SH-SY5Y (cell line): ENCODE measurements at regions not wholly inside any gene's neighbourhood (a gene's known extent, or its start where the extent isn't known, plus 50 kb on each side); places are given as distances from the start of the nearest gene placed in this dataset.

Source experiments
- GATA2 ChIP-seq: IDR thresholded peaks from 2 replicates; pipeline ENCODE4 v1.6.1; 2011; ENCODE audit warnings: mild to moderate bottlenecking, low read depth, low read length
- GATA3 ChIP-seq: IDR thresholded peaks from 2 replicates; pipeline ENCODE4 v1.6.1; 2011; ENCODE audit warnings: low read depth, mild to moderate bottlenecking, low read length, moderate library complexity

GRCh38 chr6:95767897-95768463 is 190.6 kb downstream of the MANEA start:
- TF ChIP-seq GATA3 (no peak), GATA2 (no peak)
